Daoy (cell line): ENCODE measurements at regions not wholly inside any gene's neighbourhood (a gene's known extent, or its start where the extent isn't known, plus 50 kb on each side); places are given as distances from the start of the nearest gene placed in this dataset.

Source experiments
- DNase-seq: peaks from one replicate; pipeline ENCODE4 v3.0.0-alpha.2; 2015; ENCODE audit warnings: low read depth

- DNase-seq = no peak
Measured at GRCh38 chr2:155161314-155161713, 462.8 kb downstream of the KCNJ3 start.

GRCh38 chr2:155157711-155158110 is 459.2 kb downstream of the KCNJ3 start:
- DNase-seq = no peak

GRCh38 chr2:155157065-155157464 is 458.6 kb downstream of the KCNJ3 start:
- DNase-seq = no peak

GRCh38 chr2:155151945-155152344 is 453.4 kb downstream of the KCNJ3 start:
- DNase-seq = no peak

- no peak for DNase-seq
Measured at GRCh38 chr2:155151472-155151871, 453.0 kb downstream of the KCNJ3 start.

- no peak for DNase-seq
Measured at GRCh38 chr2:155145758-155146229, 447.3 kb downstream of the KCNJ3 start.

GRCh38 chr2:155141418-155141817 is 442.9 kb downstream of the KCNJ3 start:
- no peak for DNase-seq

- DNase-seq = no peak
Measured at GRCh38 chr2:155125585-155126230, 427.2 kb downstream of the KCNJ3 start.

- DNase-seq = no peak
Measured at GRCh38 chr2:155115846-155116245, 417.4 kb downstream of the KCNJ3 start.

GRCh38 chr2:155111070-155111469 is 412.6 kb downstream of the KCNJ3 start:
- no peak for DNase-seq

GRCh38 chr2:155109527-155109926 is 411.0 kb downstream of the KCNJ3 start:
- no peak for DNase-seq

GRCh38 chr2:155100261-155100660 is 401.8 kb downstream of the KCNJ3 start:
- no peak for DNase-seq

GRCh38 chr2:155099784-155100183 is 401.3 kb downstream of the KCNJ3 start:
- DNase-seq = peak; percentile 1

- no peak for DNase-seq
Measured at GRCh38 chr2:155095613-155096012, 397.1 kb downstream of the KCNJ3 start.

GRCh38 chr2:155080373-155080772 is 381.9 kb downstream of the KCNJ3 start:
- no peak for DNase-seq

- no peak for DNase-seq
Measured at GRCh38 chr2:155070489-155070888, 372.0 kb downstream of the KCNJ3 start.

- no peak for DNase-seq
Measured at GRCh38 chr2:155062922-155063258, 364.4 kb downstream of the KCNJ3 start.

GRCh38 chr2:155062250-155062921 is 363.9 kb downstream of the KCNJ3 start:
- no peak for DNase-seq

GRCh38 chr2:155060896-155061295 is 362.4 kb downstream of the KCNJ3 start:
- DNase-seq = no peak

GRCh38 chr2:155054712-155055111 is 356.2 kb downstream of the KCNJ3 start:
- DNase-seq = no peak

GRCh38 chr2:155043097-155043496 is 344.6 kb downstream of the KCNJ3 start:
- DNase-seq = no peak

GRCh38 chr2:155035308-155035707 is 336.8 kb downstream of the KCNJ3 start:
- DNase-seq = no peak

GRCh38 chr2:155033652-155034051 is 335.2 kb downstream of the KCNJ3 start:
- DNase-seq = no peak

GRCh38 chr2:155030296-155030695 is 331.8 kb downstream of the KCNJ3 start:
- DNase-seq = no peak
